GM18867 (cell line): ENCODE measurements at regions not wholly inside any gene's neighbourhood (a gene's known extent, or its start where the extent isn't known, plus 50 kb on each side); places are given as distances from the start of the nearest gene placed in this dataset.

Experiments
- ATAC-seq: cut with Tn5 transposase; IDR thresholded peaks from one replicate; pipeline ENCODE4 v1.9.1; 2021; ENCODE audit warnings: mild to moderate bottlenecking, moderate library complexity; ENCODE audit not compliant: unreplicated experiment

GRCh38 chr20:48287021-48287494 is 501.8 kb upstream of the SULF2 start:
- ATAC-seq = no peak

GRCh38 chr20:48286601-48287000 is 501.3 kb upstream of the SULF2 start:
- ATAC-seq = no peak

- ATAC-seq = no peak
Measured at GRCh38 chr20:48285656-48286055, 500.4 kb upstream of the SULF2 start.

DNA sequence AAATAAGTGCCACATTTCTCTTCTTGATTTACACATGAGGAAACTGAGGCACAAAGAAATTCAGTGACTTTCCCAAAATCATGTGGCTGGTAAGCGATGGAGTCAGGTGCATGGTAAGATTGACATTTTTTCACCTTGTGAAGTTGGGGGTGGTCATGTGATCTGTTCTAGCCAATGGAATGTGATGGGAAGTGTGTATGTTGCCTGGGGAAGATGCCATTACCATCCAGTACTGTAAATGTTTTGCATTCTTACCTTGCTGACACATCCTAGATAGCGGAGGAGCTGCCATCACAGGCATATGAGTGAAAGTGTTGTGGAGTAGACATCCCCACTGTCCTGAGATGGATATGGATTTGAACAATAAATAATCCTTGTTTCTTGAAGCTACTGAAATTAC is 499.6 kb upstream of the SULF2 start:
- no peak for ATAC-seq

- no peak for ATAC-seq
Measured at GRCh38 chr20:48284315-48284714, 499.0 kb upstream of the SULF2 start.

- no peak for ATAC-seq
Measured at GRCh38 chr20:48283470-48284110, 498.3 kb upstream of the SULF2 start.

DNA sequence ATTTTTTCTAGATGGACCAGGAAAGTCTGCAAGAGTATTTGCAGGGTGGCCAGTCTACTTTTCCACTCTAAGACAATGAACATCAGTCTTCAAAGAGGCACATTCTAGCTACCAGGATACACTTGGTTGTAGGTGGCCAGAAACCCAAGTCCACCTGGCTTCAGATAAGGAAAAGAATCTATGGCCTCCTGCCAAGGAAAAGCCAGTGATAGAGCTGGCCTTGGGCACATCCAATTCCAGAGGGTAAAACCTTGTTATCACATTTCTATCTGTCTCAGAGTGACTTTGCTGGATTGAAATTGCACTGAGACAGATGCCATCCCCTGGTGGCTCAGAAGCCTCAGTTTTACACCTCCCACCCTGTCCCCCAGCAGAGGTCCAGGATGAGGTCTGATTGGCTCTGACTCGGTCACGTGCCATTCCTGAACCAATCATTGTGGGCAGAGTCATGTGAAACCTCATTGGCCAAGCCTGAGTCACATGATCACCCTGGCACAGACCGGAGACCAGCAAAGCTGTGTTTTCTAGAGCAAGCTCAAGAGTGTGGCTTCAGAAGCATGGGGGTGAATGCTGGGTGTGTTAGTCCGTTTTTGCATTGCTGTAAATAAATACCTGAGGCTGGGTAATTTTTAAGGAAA is 497.4 kb upstream of the SULF2 start:
- no peak for ATAC-seq

- no peak for ATAC-seq
Measured at GRCh38 chr20:48281501-48281900, 496.2 kb upstream of the SULF2 start.

- no peak for ATAC-seq
Measured at GRCh38 chr20:48278961-48279481, 493.7 kb upstream of the SULF2 start.

- no peak for ATAC-seq
Measured at GRCh38 chr20:48277266-48277665, 492.0 kb upstream of the SULF2 start.

GRCh38 chr20:48276021-48276342 is 490.7 kb upstream of the SULF2 start:
- ATAC-seq = no peak

GRCh38 chr20:48275286-48276020 is 490.2 kb upstream of the SULF2 start:
- no peak for ATAC-seq

DNA sequence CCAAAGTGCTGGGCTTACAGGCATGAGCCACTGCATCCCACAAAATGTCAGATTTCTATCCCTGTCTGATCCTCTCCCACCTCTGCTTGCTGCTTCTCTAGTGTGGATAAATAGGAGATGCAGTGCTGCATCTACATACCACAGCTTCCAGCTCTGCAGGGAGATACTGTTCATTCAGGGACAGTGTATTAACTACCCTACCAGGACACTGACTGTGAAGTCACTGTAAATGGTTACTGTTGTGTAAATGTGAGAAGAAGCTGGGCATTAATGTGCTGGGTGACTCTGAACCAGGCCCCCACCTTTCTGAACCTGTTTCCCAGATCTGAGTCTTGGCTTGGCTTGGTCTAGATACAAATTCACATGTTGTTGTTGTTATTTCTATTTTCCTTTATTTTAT is 488.6 kb upstream of the SULF2 start:
- ATAC-seq = no peak

DNA sequence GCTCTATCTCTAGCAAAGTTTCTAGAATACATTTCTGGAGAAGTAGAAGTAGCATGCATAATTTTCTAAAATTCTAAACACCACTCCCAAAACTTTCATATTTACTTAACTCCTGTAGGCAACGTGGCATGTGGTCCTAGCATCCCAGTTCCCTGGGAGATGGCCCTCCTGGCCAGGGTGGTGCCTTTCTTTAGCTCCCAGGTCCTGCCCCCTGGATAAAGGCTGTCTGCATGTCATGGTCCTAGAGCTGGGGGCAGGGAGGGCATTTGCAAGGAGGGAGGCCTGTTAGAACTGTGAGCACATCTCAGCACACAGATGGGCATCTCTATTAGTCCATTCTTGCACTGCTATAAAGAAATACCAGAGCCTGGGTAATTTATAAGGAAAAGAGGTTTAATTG is 485.6 kb upstream of the SULF2 start:
- no peak for ATAC-seq

- no peak for ATAC-seq
Measured at GRCh38 chr20:48267860-48268633, 482.8 kb upstream of the SULF2 start.

GRCh38 chr20:48266571-48266970 is 481.3 kb upstream of the SULF2 start:
- no peak for ATAC-seq

DNA sequence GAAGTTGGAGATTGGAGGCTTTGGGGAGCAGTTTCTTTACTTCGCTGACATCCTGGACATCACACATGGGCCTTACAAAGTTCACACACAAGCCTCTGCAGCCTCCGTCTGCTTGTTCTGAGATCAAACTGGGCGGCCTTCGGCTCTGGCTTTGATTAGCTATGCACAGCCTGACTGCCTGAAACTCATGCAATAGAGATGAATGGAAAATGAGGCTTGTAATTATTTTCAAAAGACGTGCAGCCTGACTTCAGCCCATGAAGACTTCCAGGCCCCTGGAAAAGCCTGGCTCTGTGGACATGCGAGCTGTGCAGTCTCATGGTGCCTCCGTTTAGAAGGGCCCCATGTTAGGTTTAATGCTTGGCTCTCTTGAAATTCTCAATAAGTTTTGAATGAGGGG is 480.5 kb upstream of the SULF2 start:
- ATAC-seq = no peak

- no peak for ATAC-seq
Measured at GRCh38 chr20:48262955-48263354, 477.7 kb upstream of the SULF2 start.

GRCh38 chr20:48262466-48262865 is 477.2 kb upstream of the SULF2 start:
- ATAC-seq = no peak

- ATAC-seq = no peak
Measured at GRCh38 chr20:48261398-48261910, 476.2 kb upstream of the SULF2 start.

DNA sequence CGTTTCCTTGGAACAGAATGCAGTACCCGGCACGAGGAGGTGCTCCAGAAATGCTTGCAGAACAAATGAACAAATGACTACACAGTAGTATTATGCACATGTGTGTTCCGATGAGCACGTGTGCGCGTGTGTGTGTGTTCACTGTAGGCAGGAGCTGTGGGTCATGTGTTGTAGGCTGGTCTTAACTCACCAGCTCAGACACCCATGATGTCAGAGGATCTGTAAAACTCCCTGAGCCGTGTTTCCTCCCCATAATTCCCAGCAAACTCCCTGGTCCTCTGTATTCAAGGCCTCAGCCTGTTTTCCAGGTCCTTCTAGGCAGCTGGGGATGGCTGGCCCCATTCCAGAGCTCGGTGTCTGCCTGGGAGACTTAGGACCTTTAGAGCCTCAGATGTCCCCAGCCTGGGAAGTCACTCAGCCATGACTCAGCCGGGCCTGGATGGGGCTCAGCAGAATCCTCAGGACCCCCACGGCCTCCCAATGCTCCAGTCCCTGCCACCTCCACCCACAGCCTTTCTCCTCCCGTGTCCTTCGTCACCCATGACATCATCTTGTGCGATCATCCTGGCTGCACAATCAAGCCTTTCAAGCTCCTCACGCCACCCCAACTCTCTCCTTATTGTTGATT is 475.0 kb upstream of the SULF2 start:
- no peak for ATAC-seq
